A549 (cell line): ENCODE measurements at regions not wholly inside any gene's neighbourhood (a gene's known extent, or its start where the extent isn't known, plus 50 kb on each side); places are given as distances from the start of the nearest gene placed in this dataset.
A peak's percentile ranks its signal among the peaks of the same experiment; 100 is the strongest.
"Not testable (repeated sequence)": the region's sequence is repeated elsewhere in the genome, so short reads cannot be mapped to it uniquely, and the experiment has no call there.

ENCODE experiments used
- ATAC-seq, 2 experiments: fragments of 200-7000 bp in 1 of 2; fragments of >200 bp in 1 of 2; cut with Nextera tagmentation in 1 of 2; cut with Tn5 transposase in 1 of 2; 3 replicates each; pipeline versions ENCODE4 v1.8.0 to v1.9.1; 2018 to 2020; ENCODE audit warnings: mild to moderate bottlenecking in 1 of 2, moderate library complexity in 1 of 2
- CTCF ChIA-PET: fragments of 300-600 bp; sonication (Branson Sonifier 250); formaldehyde crosslinking; extraction: SDS; loops from one replicate; lab custom pipeline; 2021; ENCODE audit warnings: antibody characterized with exemption, inconsistent platforms; lab: Yijun Ruan, JAX
- POLR2A ChIA-PET: fragments of 350-600 bp; formaldehyde crosslinking; extraction: SDS; loops from one replicate; lab custom pipeline; 2021; ENCODE audit warnings: antibody characterized with exemption, inconsistent platforms; lab: Yijun Ruan, JAX
- DNase-seq, 2 experiments: peaks; one replicate each; pipeline versions ENCODE4 v3.0.0 to v3.0.0-alpha.2; 2011 to 2016; ENCODE audit warnings: low read depth in 1 of 2, low spot score in 1 of 2
- FAIRE-seq: peaks from 2 replicates; lab custom pipeline; 2011; peaks lifted over from hg19 to GRCh38; lab: Jason Lieb, UNC
- H3K27ac ChIP-seq, 2 experiments: fragments of >200 bp; sonication (Bioruptor Twin); formaldehyde crosslinking; 3 replicates each; pipeline ENCODE4 v1.5.1; 2016 to 2017
- H3K4me1 ChIP-seq: fragments of >200 bp; sonication (Bioruptor Twin); formaldehyde crosslinking; 3 replicates; pipeline ENCODE4 v1.6.1; 2016
- H3K4me2 ChIP-seq: fragments of >200 bp; sonication (Bioruptor Twin); formaldehyde crosslinking; 3 replicates; pipeline ENCODE4 v1.6.1; 2016
- H3K4me3 ChIP-seq: fragments of >200 bp; sonication (Bioruptor Twin); formaldehyde crosslinking; 3 replicates; pipeline ENCODE4 v1.5.1; 2016
- H3K9me3 ChIP-seq: fragments of >200 bp; sonication (Bioruptor Twin); formaldehyde crosslinking; 3 replicates; pipeline ENCODE4 v1.6.1; 2016
- CBX2 ChIP-seq: fragments of 200-600 bp; sonication (generic); IDR thresholded peaks from 2 replicates; pipeline ENCODE4 v1.6.1; 2016; ENCODE audit warnings: low read depth, mild to moderate bottlenecking, borderline replicate concordance
- CHD4 ChIP-seq: fragments of 200-600 bp; sonication (generic); IDR thresholded peaks from 2 replicates; pipeline ENCODE4 v1.6.1; 2016; ENCODE audit warnings: antibody characterized with exemption, mild to moderate bottlenecking, borderline replicate concordance
- EHF ChIP-seq: fragments of 250-450 bp; sonication (Bioruptor Pico); IDR thresholded peaks from 2 replicates; pipeline ENCODE4 v1.5.0; 2020; ENCODE audit warnings: mild to moderate bottlenecking
- EP300 ChIP-seq, 2 experiments: fragments of >200 bp; sonication (Bioruptor Twin); formaldehyde crosslinking; IDR thresholded peaks; 2 replicates in 1 of 2; 3 replicates in 1 of 2; pipeline ENCODE4 v1.6.1; 2016 to 2017
- ESRRA ChIP-seq: fragments of 150-350 bp; IDR thresholded peaks from 2 replicates; pipeline ENCODE4 v1.6.1; 2014; ENCODE audit warnings: mild to moderate bottlenecking, low read length, borderline replicate concordance
- FOSB ChIP-seq: fragments of 250-450 bp; sonication (Bioruptor Pico); IDR thresholded peaks from 2 replicates; pipeline ENCODE4 v1.5.0; 2020; ENCODE audit warnings: mild to moderate bottlenecking, moderate library complexity
- FOSL2 ChIP-seq, 2 experiments: fragments of 450-650 bp in 1 of 2; fragments of >200 bp in 1 of 2; sonication (Bioruptor Twin) in 1 of 2; formaldehyde crosslinking; IDR thresholded peaks; 2 replicates each; pipeline versions ENCODE4 v1.5.0 to v1.6.1; 2016 to 2020; ENCODE audit warnings: mild to moderate bottlenecking in 1 of 2, moderate library complexity in 1 of 2
- FOXS1 ChIP-seq: fragments of 250-450 bp; sonication (Bioruptor Pico); IDR thresholded peaks from 2 replicates; pipeline ENCODE4 v1.5.0; 2020; ENCODE audit warnings: mild to moderate bottlenecking, moderate library complexity
- GATA3 ChIP-seq: IDR thresholded peaks from 2 replicates; pipeline ENCODE4 v1.6.1; 2012; ENCODE audit warnings: borderline replicate concordance
- HEYL ChIP-seq: fragments of 250-450 bp; sonication (Bioruptor Pico); IDR thresholded peaks from 2 replicates; pipeline ENCODE4 v1.8.0; 2021; ENCODE audit warnings: mild to moderate bottlenecking, moderate library complexity
- HOXA7 ChIP-seq: fragments of 250-450 bp; sonication (Bioruptor Pico); IDR thresholded peaks from 2 replicates; pipeline ENCODE4 v1.5.0; 2020; ENCODE audit warnings: mild to moderate bottlenecking, moderate library complexity
- HOXB13 ChIP-seq: fragments of 250-450 bp; sonication (Bioruptor Pico); IDR thresholded peaks from 2 replicates; pipeline ENCODE4 v1.5.0; 2020; ENCODE audit warnings: low read depth, mild to moderate bottlenecking, moderate library complexity
- HOXB5 ChIP-seq: fragments of 250-450 bp; sonication (Bioruptor Pico); IDR thresholded peaks from 2 replicates; pipeline ENCODE4 v1.5.0; 2020; ENCODE audit warnings: mild to moderate bottlenecking, moderate library complexity
- JUNB ChIP-seq: fragments of >200 bp; sonication (Bioruptor Twin); formaldehyde crosslinking; IDR thresholded peaks from 2 replicates; pipeline ENCODE4 v1.6.1; 2016
- MAFK ChIP-seq: fragments of 450-650 bp; IDR thresholded peaks from 2 replicates; pipeline ENCODE4 v1.6.1; 2014; ENCODE audit not compliant: partially characterized antibody
- MAZ ChIP-seq: fragments of 150-350 bp; IDR thresholded peaks from 2 replicates; pipeline ENCODE4 v1.6.1; 2014; ENCODE audit warnings: antibody characterized with exemption, low read depth, low read length, borderline replicate concordance
- MYC ChIP-seq: IDR thresholded peaks from 2 replicates; pipeline ENCODE4 v1.6.1; 2012; ENCODE audit warnings: mild to moderate bottlenecking, inconsistent platforms, low read length, improper control_type of control experiment, borderline replicate concordance
- NPAS2 ChIP-seq: fragments of 250-450 bp; sonication (Bioruptor Pico); IDR thresholded peaks from 2 replicates; pipeline ENCODE4 v1.8.0; 2022; ENCODE audit warnings: mild to moderate bottlenecking, moderate library complexity, borderline replicate concordance
- RAD21 ChIP-seq, 2 experiments: fragments of >200 bp in 1 of 2; sonication (Bioruptor Twin) in 1 of 2; formaldehyde crosslinking in 1 of 2; IDR thresholded peaks in 1 of 2; conservative IDR thresholded peaks in 1 of 2; 2 replicates in 1 of 2; 3 replicates in 1 of 2; pipeline ENCODE4 v1.6.1; 2012 to 2018; ENCODE audit warnings: inconsistent platforms in 1 of 2
- TP53 ChIP-seq: fragments of 250-450 bp; sonication (Bioruptor Pico); IDR thresholded peaks from 2 replicates; pipeline ENCODE4 v1.5.0; 2021; ENCODE audit warnings: mild to moderate bottlenecking, moderate library complexity
- ZC3H11A ChIP-seq: fragments of 450-650 bp; IDR thresholded peaks from 2 replicates; pipeline ENCODE4 v1.6.1; 2014; ENCODE audit warnings: antibody characterized with exemption, mild to moderate bottlenecking
- ZNF302 ChIP-seq: fragments of 250-450 bp; sonication (Bioruptor Pico); IDR thresholded peaks from 2 replicates; pipeline ENCODE4 v1.9.0; 2021; ENCODE audit warnings: inconsistent platforms, mild to moderate bottlenecking, moderate library complexity
- ZSCAN20 ChIP-seq: fragments of 250-450 bp; sonication (Bioruptor Pico); IDR thresholded peaks from 2 replicates; pipeline ENCODE4 v1.8.0; 2022; ENCODE audit warnings: mild to moderate bottlenecking, moderate library complexity
- WGBS: methylation state at CpG from one replicate; pipeline ENCODE4 v1.1.6; 2017; ENCODE audit errors: missing lambda C conversion rate; 5-methylcytosine and 5-hydroxymethylcytosine counted together
- TF ChIP-seq, protein P1 (sequence below): fragments of 250-450 bp; sonication (Bioruptor Pico); IDR thresholded peaks from 2 replicates; pipeline ENCODE4 v1.5.0; 2021; ENCODE audit warnings: mild to moderate bottlenecking, moderate library complexity, borderline replicate concordance
- TF ChIP-seq, protein P2 (sequence below): fragments of 250-450 bp; sonication (Bioruptor Pico); IDR thresholded peaks from 2 replicates; pipeline ENCODE4 v1.5.0; 2020; ENCODE audit warnings: low read depth, mild to moderate bottlenecking, moderate library complexity
- TF ChIP-seq, protein P3 (sequence below): IDR thresholded peaks from 2 replicates; pipeline ENCODE4 v1.6.1; 2012
- TF ChIP-seq, protein P4 (sequence below): IDR thresholded peaks from 2 replicates; pipeline ENCODE4 v1.6.1; 2012

DNA sequence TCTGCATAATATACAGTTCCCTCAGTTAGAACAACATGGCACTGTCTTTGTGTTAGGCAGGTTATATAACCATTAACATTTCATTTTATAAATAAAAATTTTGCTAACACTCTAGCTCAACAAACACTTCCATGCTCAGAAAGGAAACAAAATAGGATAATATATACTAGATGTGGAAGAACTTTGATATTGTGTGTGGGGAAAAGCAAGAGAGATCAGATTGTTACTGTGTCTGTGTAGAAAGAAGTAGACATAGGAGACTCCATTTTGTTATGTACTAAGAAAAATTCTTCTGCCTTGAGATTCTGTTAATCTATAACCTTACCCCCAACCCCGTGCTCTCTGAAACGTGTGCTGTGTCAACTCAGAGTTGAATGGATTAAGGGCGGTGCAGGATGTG lies 111.1 kb upstream of the TRPC6 start:
- WGBS = no CpG with 5 or more reads among the region's 3 CpGs
- POLR2A ChIA-PET; H3K9me3 ChIP-seq; FAIRE-seq; DNase-seq; H3K4me1 ChIP-seq; CTCF ChIA-PET; H3K4me3 ChIP-seq; TF ChIP-seq FOSL2 (IDR thresholded peaks at IDR 0.05): not testable (repeated sequence)
- H3K27ac ChIP-seq = peak overlapping the region; percentile 55 to 57; a peak in 5 of 6 replicates
- TF ChIP-seq ZNF302 (CRISPR knock-in tag) (peak; percentile 99), FOSB (peak; percentile 92), EHF (CRISPR knock-in tag) (peak; percentile 99), FOXS1 (CRISPR knock-in tag) (peak; percentile 99), HOXB13 (CRISPR knock-in tag) (peak; percentile 99), NPAS2 (CRISPR knock-in tag) (peak; percentile 56; the same call in 1 of the 2 replicates), ZSCAN20 (CRISPR knock-in tag) (peak; percentile 100), FOSL2 (CRISPR knock-in tag; IDR thresholded peaks at IDR 0.05) (peak; percentile 29; the same call in 1 of the 2 replicates), HOXB5 (CRISPR knock-in tag) (peak; percentile 98), HEYL (CRISPR knock-in tag) (peak; percentile 98)
- TF ChIP-seq, protein P1, sequence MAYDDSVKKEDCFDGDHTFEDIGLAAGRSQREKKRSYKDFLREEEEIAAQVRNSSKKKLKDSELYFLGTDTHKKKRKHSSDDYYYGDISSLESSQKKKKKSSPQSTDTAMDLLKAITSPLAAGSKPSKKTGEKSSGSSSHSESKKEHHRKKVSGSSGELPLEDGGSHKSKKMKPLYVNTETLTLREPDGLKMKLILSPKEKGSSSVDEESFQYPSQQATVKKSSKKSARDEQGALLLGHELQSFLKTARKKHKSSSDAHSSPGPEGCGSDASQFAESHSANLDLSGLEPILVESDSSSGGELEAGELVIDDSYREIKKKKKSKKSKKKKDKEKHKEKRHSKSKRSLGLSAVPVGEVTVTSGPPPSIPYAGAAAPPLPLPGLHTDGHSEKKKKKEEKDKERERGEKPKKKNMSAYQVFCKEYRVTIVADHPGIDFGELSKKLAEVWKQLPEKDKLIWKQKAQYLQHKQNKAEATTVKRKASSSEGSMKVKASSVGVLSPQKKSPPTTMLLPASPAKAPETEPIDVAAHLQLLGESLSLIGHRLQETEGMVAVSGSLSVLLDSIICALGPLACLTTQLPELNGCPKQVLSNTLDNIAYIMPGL = peak; percentile 87
- TF ChIP-seq, protein P2, sequence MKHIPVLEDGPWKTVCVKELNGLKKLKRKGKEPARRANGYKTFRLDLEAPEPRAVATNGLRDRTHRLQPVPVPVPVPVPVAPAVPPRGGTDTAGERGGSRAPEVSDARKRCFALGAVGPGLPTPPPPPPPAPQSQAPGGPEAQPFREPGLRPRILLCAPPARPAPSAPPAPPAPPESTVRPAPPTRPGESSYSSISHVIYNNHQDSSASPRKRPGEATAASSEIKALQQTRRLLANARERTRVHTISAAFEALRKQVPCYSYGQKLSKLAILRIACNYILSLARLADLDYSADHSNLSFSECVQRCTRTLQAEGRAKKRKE = peak; percentile 92
- TF ChIP-seq, all 56 proteins: peak for 12; not testable (repeated sequence) for 44
- ATAC-seq = not testable (repeated sequence)
- peak overlapping the region; percentile 34; the same call in 2 of the 3 replicates for H3K4me2 ChIP-seq

DNA sequence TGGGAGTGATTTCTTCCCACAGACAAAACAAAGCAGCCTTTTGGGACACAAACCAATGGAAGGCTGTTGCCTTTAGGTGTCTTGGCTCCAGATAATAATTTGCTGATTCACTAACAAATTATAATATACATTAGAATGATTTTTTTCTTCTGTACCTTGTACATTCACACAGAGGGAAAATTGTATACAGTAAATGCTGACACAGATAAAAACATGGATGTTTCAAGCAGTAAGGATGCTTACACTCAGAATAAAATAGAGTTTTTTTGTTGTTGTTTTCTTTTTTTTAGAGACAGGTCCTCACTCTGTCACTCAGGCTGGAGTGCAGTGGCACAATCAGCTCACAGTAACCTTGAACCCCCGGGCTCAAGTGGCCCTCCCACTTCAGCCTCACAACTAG lies 109.2 kb upstream of the TRPC6 start:
- POLR2A ChIA-PET = no interaction called here
- H3K4me3 ChIP-seq = no peak overlapping the region
- CTCF ChIA-PET = interaction anchor here (1.8 kb wide), 1 partner anchor 236 kb away, joined by 5 read pairs; no protein-coding TSS in a partner anchor
- DNase-seq = no peak
- H3K4me1 ChIP-seq = peaks cover 6% of the 10 kb centered on the region; the same call in 2 of the 3 replicates
- no peaks in the 10 kb centered on the region for H3K9me3 ChIP-seq
- ATAC-seq = no peak
- 27% methylated on average over 1 of the region's 1 CpG for WGBS
- no peak overlapping the region for H3K27ac ChIP-seq
- H3K4me2 ChIP-seq = no peak overlapping the region
- FAIRE-seq = no peak
- TF ChIP-seq MAFK (peak; percentile 83), HEYL (CRISPR knock-in tag) (no peak), EHF (CRISPR knock-in tag) (no peak)

DNA sequence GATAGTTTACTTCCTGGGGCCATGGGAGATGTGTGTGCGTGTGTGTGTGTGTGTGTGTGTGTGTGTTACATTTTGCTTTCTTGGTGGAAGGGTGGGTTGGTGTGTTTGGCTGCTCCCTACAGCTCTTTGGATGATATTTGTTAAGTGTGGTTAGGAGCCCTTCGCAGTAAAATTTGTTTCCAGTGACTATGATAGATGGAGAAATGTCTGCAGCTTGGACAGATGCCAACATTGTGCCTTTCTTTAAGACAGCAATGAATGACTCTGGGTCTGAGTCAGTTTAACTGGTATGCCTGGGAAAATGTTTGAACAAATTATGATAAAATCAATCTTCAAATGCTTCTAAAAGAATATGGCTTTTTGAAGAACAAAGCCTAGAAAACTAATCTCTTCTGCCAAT lies 102.7 kb upstream of the TRPC6 start:
- FAIRE-seq = no peak
- Histone ChIP-seq H3K4me2 (peak overlapping the region; percentile 56), H3K4me3 (no peak overlapping the region), H3K27ac (peak overlapping the region; percentile 38 to 81; a peak in 4 of 6 replicates), H3K9me3 (no peaks in the 10 kb centered on the region), H3K4me1 (peaks cover 25% of the 10 kb centered on the region)
- 6% methylated on average over 2 of the region's 2 CpGs for WGBS
- POLR2A ChIA-PET = no interaction called here
- ATAC-seq = peak; percentile 84 to 88; a peak in 4 of 6 replicates
- CTCF ChIA-PET = interaction anchor here (0.9 kb wide), 1 partner anchor 173 kb away, joined by 3 read pairs; no protein-coding TSS in a partner anchor
- DNase-seq = peak; percentile 31 to 81
- TF ChIP-seq RAD21 (conservative IDR thresholded peaks at IDR 0.05 in 1 of 2, IDR thresholded peaks at IDR 0.05 in 1 of 2) = peak in 1 of 2 experiments; percentile 15; a peak in 1 of 5 replicates
- no peak for TF ChIP-seq EP300 (IDR thresholded peaks at IDR 0.05)
- TF ChIP-seq HEYL (CRISPR knock-in tag) = no peak
- TF ChIP-seq HOXB13 (CRISPR knock-in tag) = no peak
- no peak for TF ChIP-seq FOSL2 (IDR thresholded peaks at IDR 0.05)
- peak; percentile 55 for TF ChIP-seq FOSL2 (CRISPR knock-in tag; IDR thresholded peaks at IDR 0.05)
- TF ChIP-seq ZSCAN20 (CRISPR knock-in tag) = no peak
- peak; percentile 73 for TF ChIP-seq GATA3
- TF ChIP-seq, protein P2 = no peak
- TF ChIP-seq, protein P3, sequence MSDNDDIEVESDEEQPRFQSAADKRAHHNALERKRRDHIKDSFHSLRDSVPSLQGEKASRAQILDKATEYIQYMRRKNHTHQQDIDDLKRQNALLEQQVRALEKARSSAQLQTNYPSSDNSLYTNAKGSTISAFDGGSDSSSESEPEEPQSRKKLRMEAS = no peak
- no peak for TF ChIP-seq ESRRA
- TF ChIP-seq FOXS1 (CRISPR knock-in tag) = no peak
- TF ChIP-seq CBX2 = no peak
- TF ChIP-seq CHD4 = no peak
- TF ChIP-seq TP53 (CRISPR knock-in tag) = no peak
- TF ChIP-seq EHF (CRISPR knock-in tag) = no peak
- TF ChIP-seq ZC3H11A = no peak
- peak; percentile 53 for TF ChIP-seq JUNB
- TF ChIP-seq, protein P4, sequence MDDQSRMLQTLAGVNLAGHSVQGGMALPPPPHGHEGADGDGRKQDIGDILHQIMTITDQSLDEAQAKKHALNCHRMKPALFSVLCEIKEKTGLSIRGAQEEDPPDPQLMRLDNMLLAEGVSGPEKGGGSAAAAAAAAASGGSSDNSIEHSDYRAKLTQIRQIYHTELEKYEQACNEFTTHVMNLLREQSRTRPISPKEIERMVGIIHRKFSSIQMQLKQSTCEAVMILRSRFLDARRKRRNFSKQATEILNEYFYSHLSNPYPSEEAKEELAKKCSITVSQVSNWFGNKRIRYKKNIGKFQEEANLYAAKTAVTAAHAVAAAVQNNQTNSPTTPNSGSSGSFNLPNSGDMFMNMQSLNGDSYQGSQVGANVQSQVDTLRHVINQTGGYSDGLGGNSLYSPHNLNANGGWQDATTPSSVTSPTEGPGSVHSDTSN = 0 out of 2 replicates have a peak, but pooled peaks have one; percentile 38
- TF ChIP-seq MYC = no peak
- TF ChIP-seq MAZ = no peak
- no peak for TF ChIP-seq HOXA7
